Activated effector memory CD4-positive, alpha-beta T cell treated with anti-CD3 and anti-CD28 coated beads, Interleukin-2, amount 50 U/mL, for 16 hours (primary cell): ENCODE measurements at regions not wholly inside any gene's neighbourhood (a gene's known extent, or its start where the extent isn't known, plus 50 kb on each side); places are given as distances from the start of the nearest gene placed in this dataset.

Experiments
- DNase-seq: peaks from one replicate; pipeline ENCODE4 v3.0.0-alpha.2; 2020

GRCh38 chr12:124487834-124488165 is 79.6 kb downstream of the NCOR2 start:
- DNase-seq = no peak

GRCh38 chr12:124487066-124487833 is 80.2 kb downstream of the NCOR2 start:
- DNase-seq = no peak

- DNase-seq = no peak
Measured at GRCh38 chr12:124486346-124486963, 81.0 kb downstream of the NCOR2 start.

GRCh38 chr12:124485371-124485770 is 82.0 kb downstream of the NCOR2 start:
- no peak for DNase-seq

GRCh38 chr12:124484526-124484953 is 82.9 kb downstream of the NCOR2 start:
- DNase-seq = no peak

DNA sequence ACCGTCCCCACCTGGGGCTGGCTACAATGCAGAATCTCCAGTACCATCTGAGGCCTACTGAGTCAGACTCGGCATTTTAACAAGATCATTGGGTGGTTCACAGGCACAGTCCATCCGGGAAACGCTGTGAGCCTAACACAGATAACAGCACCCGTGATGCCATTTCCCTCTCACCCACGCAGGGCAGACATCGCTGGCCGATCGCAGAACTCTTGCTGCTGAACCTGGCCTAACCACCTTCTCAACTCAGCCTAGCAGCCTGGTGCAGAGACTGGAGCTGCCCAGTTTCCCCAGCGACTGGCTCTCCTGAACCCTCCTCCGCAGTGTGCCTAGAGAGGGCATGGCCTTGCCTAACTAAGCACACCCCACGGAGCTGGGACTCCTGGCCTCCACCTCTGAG is 83.3 kb downstream of the NCOR2 start:
- no peak for DNase-seq

- DNase-seq = no peak
Measured at GRCh38 chr12:124482901-124483799, 84.3 kb downstream of the NCOR2 start.

GRCh38 chr12:124482567-124482893 is 84.9 kb downstream of the NCOR2 start:
- DNase-seq = no peak

DNA sequence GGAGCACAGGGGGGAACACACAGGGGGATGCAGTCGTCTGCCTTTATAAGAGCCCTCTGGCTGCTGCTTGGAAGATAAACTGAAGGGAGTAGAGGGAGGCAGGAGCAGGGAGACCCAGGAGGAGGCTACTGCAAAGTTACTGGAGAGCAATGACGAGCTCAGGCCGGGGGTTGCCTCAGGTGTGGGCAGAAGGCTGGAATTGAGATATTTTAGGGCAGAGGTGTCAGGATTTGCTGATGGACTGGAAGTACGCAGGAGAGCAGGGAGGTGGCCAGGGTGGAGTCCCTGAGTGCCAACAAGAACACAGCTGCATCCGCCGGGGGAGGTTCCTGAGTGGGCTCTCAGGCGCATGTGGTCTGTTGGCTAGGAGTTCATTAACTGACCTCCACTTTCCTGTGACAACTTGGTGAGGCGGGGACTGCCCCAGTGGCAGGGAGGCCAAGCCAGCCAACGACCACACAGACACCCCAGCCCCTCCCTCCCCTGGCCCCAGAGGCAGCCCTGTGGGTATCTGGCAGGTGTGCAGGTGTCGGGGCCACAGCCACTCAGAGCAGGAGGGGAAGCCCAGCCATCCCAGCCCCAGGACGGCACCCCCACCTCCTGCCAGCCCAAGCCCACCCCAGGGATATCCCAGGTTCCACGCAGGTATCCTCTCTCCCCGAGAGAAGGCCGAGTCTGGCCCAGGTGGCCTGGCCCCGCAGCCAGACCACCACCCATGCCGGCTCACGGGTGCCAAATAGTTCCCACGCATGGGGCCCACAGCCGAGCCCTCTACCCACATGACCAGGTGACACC is 85.4 kb downstream of the NCOR2 start:
- DNase-seq = no peak

DNA sequence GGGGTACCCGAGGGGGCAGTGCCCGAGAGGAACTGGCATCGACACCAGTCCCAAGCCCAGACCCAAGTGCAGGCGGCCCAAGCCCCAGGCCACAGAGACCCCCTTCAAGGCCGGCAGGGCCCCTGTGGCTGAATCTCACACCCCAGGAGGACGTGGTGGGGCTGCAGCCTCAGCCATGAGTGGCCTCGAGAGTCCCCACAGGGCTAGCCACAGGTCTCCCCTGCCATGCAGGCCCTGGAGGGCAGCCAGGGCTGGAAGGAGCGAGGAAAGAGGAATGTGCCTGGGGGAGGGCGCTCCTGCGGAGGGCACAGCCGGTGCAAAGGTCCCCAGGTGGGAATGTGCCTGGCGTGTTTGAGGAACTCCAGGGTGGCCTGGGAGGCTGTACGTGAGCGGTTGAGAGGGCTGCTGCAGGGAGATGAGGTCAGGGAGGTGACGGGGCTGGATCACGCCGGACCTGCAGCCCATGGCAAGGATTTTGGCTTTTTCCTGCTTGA is 86.1 kb downstream of the NCOR2 start:
- no peak for DNase-seq

- peak; percentile 78 for DNase-seq
Measured at GRCh38 chr12:124480469-124481256, 86.7 kb downstream of the NCOR2 start.

GRCh38 chr12:124479680-124480468 is 87.5 kb downstream of the NCOR2 start:
- DNase-seq = no peak

DNA sequence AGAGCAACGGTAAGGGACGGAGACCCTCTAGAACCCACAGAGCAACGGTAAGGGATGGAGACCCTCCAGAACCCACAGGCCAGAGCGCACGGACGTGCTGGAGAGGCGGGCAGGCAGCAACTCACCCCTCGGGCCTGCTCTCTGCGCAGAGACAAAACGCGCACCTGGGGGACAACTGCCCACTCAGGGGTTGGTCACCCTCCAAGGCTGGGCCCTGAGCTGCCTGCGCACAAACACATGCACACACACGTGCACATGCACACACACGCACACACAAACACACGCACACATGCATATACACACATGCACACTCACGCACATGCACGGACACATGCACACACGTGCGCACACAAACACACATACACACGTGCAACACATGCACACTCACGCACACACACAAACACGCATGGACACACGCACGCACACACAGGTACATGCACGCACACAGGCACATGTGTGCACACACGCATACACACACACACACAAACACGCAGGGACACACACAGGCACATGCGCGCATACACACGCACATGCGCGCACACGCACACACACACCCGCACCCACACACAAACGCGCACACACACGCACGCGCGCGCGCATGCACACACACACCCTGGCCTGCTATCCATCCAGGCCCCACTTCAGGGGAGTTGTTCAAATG is 88.3 kb downstream of the NCOR2 start:
- DNase-seq = no peak

GRCh38 chr12:124478416-124478815 is 89.0 kb downstream of the NCOR2 start:
- DNase-seq = no peak

GRCh38 chr12:124477107-124477915 is 90.1 kb downstream of the NCOR2 start:
- no peak for DNase-seq

DNA sequence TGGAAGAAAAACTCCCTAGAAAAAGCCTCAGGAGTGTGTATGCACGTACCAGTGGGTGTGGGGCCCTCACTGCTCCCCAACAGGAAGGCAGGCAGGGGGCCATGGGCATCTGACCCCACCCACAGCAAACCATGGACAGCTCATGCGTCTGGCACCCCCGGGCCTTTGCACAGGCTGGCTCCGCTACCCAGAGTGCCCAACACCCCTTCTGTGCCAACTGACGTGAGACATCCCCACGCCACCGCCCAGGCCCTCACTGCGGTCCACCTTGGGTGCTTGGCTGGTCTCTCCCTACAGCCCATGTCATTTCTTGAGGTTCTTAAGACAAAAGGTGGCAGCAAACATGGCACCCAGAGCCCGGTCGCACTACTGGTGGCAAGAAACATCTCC is 91.4 kb downstream of the NCOR2 start:
- no peak for DNase-seq

GRCh38 chr12:124475295-124476010 is 92.0 kb downstream of the NCOR2 start:
- no peak for DNase-seq

DNA sequence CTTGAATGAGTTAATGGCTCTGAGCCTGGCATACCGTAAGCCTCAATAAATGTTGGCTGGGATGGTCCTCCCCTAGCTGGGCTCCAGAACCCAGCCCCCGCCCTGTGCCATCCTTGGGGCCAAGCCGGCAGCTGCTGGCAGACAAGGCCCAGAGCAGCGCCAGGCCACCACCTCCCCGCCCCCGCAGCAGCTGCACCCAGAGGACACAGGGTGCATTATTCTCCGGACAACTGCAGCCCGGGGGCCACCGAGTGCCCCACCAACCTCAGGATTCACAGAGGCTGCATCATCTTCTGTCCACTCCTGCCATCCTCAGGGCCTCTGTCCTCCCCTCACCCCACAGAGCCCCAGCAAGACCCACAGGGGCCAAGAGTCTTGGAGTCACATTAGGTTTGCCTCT is 92.7 kb downstream of the NCOR2 start:
- no peak for DNase-seq

GRCh38 chr12:124472690-124473279 is 94.6 kb downstream of the NCOR2 start:
- no peak for DNase-seq
